ENCODE measurements at regions not wholly inside any gene's neighbourhood (a gene's known extent, or its start where the extent isn't known, plus 50 kb on each side); places are given as distances from the start of the nearest gene placed in this dataset.

- TF ChIP-seq SUZ12 (IDR thresholded peaks at IDR 0.05; ENCODE audit: extremely low read depth, insufficient read depth, insufficient read length) = no peak
- no peak for TF ChIP-seq YY1 (IDR thresholded peaks at IDR 0.05; ENCODE audit: insufficient read depth, insufficient read length)
- no peak for TF ChIP-seq ZNF274 (IDR thresholded peaks at IDR 0.05; ENCODE audit: low read depth, low read length)
Observed at GRCh38 chr7:25304691-25305090, 76.4 kb upstream of the NPVF start.

Data from NT2/D1 (cell line).